ENCODE measurements at regions not wholly inside any gene's neighbourhood (a gene's known extent, or its start where the extent isn't known, plus 50 kb on each side); places are given as distances from the start of the nearest gene placed in this dataset.

DNA sequence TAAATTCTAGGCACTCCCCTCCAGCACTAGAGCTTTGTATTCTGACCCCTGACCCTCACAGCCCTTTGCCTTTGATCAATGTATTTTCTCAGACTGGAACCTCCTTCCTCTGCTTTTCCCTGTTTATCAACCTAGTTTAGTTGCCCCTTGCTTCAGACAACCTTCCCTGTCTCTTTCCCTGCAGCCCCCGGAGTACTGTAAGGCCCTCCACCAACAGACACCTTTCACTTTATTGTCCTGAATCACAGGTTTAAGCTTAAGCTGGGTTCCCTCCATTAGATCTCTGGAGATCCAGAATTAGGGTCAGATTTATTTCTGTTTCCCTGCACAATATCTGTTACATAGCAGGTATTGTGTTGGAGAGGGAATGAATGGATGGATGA is 140.2 kb downstream of the DDX1 start:
- TF ChIP-seq, protein P1, sequence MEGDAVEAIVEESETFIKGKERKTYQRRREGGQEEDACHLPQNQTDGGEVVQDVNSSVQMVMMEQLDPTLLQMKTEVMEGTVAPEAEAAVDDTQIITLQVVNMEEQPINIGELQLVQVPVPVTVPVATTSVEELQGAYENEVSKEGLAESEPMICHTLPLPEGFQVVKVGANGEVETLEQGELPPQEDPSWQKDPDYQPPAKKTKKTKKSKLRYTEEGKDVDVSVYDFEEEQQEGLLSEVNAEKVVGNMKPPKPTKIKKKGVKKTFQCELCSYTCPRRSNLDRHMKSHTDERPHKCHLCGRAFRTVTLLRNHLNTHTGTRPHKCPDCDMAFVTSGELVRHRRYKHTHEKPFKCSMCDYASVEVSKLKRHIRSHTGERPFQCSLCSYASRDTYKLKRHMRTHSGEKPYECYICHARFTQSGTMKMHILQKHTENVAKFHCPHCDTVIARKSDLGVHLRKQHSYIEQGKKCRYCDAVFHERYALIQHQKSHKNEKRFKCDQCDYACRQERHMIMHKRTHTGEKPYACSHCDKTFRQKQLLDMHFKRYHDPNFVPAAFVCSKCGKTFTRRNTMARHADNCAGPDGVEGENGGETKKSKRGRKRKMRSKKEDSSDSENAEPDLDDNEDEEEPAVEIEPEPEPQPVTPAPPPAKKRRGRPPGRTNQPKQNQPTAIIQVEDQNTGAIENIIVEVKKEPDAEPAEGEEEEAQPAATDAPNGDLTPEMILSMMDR (conservative IDR thresholded peaks at IDR 0.05 in 1 of 2, IDR thresholded peaks at IDR 0.05 in 1 of 2; ENCODE audit: low read depth in 1 of 2, low read length in 2 of 2) = no peak
- TF ChIP-seq EZH2 (IDR thresholded peaks at IDR 0.05; ENCODE audit: low read length, missing control alignments) = no peak
- no peak overlapping the region for H3K4me2 ChIP-seq (ENCODE audit: extremely low read depth, insufficient read depth, low read length)
- H3K27ac ChIP-seq (ENCODE audit: insufficient read depth, low read length) = no peak overlapping the region
- peaks cover 6% of the 10 kb centered on the region for H3K4me1 ChIP-seq (ENCODE audit: control insufficient read depth, extremely low read depth, insufficient read depth, low read length)
- no peak overlapping the region for H3K9ac ChIP-seq (ENCODE audit: insufficient read depth, low read length)
- H3K79me2 ChIP-seq (ENCODE audit: control insufficient read depth, insufficient read depth, low read length) = no peaks in the 10 kb centered on the region
- no peak overlapping the region for H2AFZ ChIP-seq (ENCODE audit: low read length)
- DNase-seq (ENCODE audit: low read depth in 2 of 2) = no peak
- H3K36me3 ChIP-seq (ENCODE audit: control insufficient read depth, insufficient read depth, low read length) = no peaks in the 10 kb centered on the region
- peaks cover 14% of the 10 kb centered on the region for H3K27me3 ChIP-seq (ENCODE audit: control insufficient read depth, insufficient read depth, low read length)
- no peak overlapping the region for H3K4me3 ChIP-seq (replicated peaks in 1 of 4; ENCODE audit: control extremely low read depth in 1 of 4, insufficient read depth in 1 of 4, low read depth in 3 of 4, low read length in 4 of 4)
- H4K20me1 ChIP-seq (ENCODE audit: control insufficient read depth, extremely low read depth, insufficient read depth, low read length) = no peaks in the 10 kb centered on the region
- no peaks in the 10 kb centered on the region for H3K9me3 ChIP-seq (ENCODE audit: control insufficient read depth, insufficient read depth, low read depth, low read length)

DNA sequence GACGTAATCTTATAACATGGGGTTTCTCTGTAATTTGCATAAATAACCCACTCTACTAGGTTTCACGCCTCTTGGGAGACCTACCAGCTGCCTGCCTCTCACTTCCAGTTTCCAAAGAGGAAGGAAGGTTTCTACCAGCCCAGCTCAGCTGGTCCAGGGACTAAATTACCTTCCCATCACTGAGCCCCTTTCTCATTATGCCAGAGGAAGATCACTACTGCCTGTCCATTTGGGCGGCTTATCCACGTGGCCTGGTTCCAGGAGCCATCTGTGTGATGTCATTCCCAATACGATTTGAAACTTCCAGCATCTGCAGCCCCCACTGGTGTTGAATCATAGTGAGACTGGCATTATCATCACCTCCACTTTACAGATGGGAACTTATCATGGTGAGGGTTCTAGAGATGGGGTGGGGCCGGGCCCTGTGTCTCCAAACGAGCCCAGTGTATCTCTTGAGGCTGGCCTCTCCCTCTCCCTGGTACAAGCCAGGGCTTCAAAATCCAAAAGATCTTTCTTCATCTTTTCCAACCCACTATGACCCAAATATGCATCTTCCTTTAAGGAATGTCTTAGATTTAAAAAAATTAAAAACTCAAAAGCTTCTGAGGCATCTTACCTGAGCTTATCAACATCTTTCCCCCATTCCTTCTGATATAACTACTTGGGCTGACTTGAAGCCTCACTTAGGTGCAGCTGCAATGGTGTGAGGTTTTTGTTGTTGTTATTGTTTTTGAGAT is 140.8 kb downstream of the DDX1 start:
- no peaks in the 10 kb centered on the region for H3K79me2 ChIP-seq (ENCODE audit: control insufficient read depth, insufficient read depth, low read length)
- no peak overlapping the region for H2AFZ ChIP-seq (ENCODE audit: low read length)
- H3K4me2 ChIP-seq (ENCODE audit: extremely low read depth, insufficient read depth, low read length) = no peak overlapping the region
- H3K4me1 ChIP-seq (ENCODE audit: control insufficient read depth, extremely low read depth, insufficient read depth, low read length) = peaks cover 6% of the 10 kb centered on the region
- no peak for TF ChIP-seq EZH2 (IDR thresholded peaks at IDR 0.05; ENCODE audit: low read length, missing control alignments)
- TF ChIP-seq, protein P1 (conservative IDR thresholded peaks at IDR 0.05 in 1 of 2, IDR thresholded peaks at IDR 0.05 in 1 of 2; ENCODE audit: low read depth in 1 of 2, low read length in 2 of 2) = no peak
- H3K27me3 ChIP-seq (ENCODE audit: control insufficient read depth, insufficient read depth, low read length) = peaks cover 14% of the 10 kb centered on the region
- no peak overlapping the region for H3K4me3 ChIP-seq (replicated peaks in 1 of 4; ENCODE audit: control extremely low read depth in 1 of 4, insufficient read depth in 1 of 4, low read depth in 3 of 4, low read length in 4 of 4)
- H3K36me3 ChIP-seq (ENCODE audit: control insufficient read depth, insufficient read depth, low read length) = no peaks in the 10 kb centered on the region
- H3K9ac ChIP-seq (ENCODE audit: insufficient read depth, low read length) = no peak overlapping the region
- DNase-seq (ENCODE audit: low read depth in 2 of 2) = peak in 1 of 2 donors; percentile 11
- H4K20me1 ChIP-seq (ENCODE audit: control insufficient read depth, extremely low read depth, insufficient read depth, low read length) = no peaks in the 10 kb centered on the region
- no peak overlapping the region for H3K27ac ChIP-seq (ENCODE audit: insufficient read depth, low read length)
- H3K9me3 ChIP-seq (ENCODE audit: control insufficient read depth, insufficient read depth, low read depth, low read length) = no peaks in the 10 kb centered on the region

DNA sequence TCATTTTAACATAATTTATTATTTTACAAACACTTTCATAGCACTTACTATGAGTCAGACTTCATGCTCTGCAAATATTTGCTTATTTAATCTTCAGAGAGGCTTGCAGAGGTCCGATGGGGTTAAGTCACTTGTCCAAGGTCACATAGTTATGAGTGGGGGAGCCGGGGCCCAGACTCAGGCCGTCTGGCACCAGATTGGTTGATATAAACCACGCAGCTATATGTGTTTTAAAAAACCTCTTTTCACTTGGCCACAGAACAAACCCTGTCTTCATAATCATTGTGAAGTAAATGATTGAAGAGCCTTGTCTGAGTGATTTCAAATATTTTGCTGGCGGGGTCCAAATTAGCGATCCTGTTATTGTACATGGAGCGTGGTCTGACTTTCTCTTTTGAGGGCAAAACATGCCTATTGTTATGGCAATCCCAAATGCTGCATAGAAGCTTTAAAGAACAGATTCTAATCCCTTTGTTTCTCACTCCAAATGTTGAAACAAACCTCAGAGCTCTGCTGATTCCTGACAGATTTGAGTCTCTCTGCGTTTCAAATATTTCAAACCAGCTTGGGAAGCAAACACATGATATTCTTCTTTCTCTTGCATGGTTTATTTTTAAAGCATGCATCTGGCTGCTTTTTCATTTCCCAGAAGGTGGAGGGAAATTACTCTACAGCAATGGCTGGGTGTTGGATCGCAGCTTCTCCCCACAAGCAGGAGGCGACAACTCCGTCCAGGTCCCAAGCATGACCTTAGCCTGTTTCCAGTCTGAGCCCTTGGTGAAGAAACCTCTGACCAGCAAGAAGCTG is 142.4 kb downstream of the DDX1 start:
- H3K4me2 ChIP-seq (ENCODE audit: extremely low read depth, insufficient read depth, low read length) = no peak overlapping the region
- DNase-seq (ENCODE audit: low read depth in 2 of 2) = peak; percentile 64 to 78
- no peaks in the 10 kb centered on the region for H3K36me3 ChIP-seq (ENCODE audit: control insufficient read depth, insufficient read depth, low read length)
- no peaks in the 10 kb centered on the region for H3K9me3 ChIP-seq (ENCODE audit: control insufficient read depth, insufficient read depth, low read depth, low read length)
- no peak overlapping the region for H2AFZ ChIP-seq (ENCODE audit: low read length)
- H3K27me3 ChIP-seq (ENCODE audit: control insufficient read depth, insufficient read depth, low read length) = peaks cover 14% of the 10 kb centered on the region
- no peak for TF ChIP-seq EZH2 (IDR thresholded peaks at IDR 0.05; ENCODE audit: low read length, missing control alignments)
- TF ChIP-seq, protein P1 (conservative IDR thresholded peaks at IDR 0.05 in 1 of 2, IDR thresholded peaks at IDR 0.05 in 1 of 2; ENCODE audit: low read depth in 1 of 2, low read length in 2 of 2) = no peak
- H3K4me3 ChIP-seq (replicated peaks in 1 of 4; ENCODE audit: control extremely low read depth in 1 of 4, insufficient read depth in 1 of 4, low read depth in 3 of 4, low read length in 4 of 4) = no peak overlapping the region
- H4K20me1 ChIP-seq (ENCODE audit: control insufficient read depth, extremely low read depth, insufficient read depth, low read length) = no peaks in the 10 kb centered on the region
- no peak overlapping the region for H3K9ac ChIP-seq (ENCODE audit: insufficient read depth, low read length)
- H3K27ac ChIP-seq (ENCODE audit: insufficient read depth, low read length) = no peak overlapping the region
- no peaks in the 10 kb centered on the region for H3K79me2 ChIP-seq (ENCODE audit: control insufficient read depth, insufficient read depth, low read length)
- peaks cover 6% of the 10 kb centered on the region for H3K4me1 ChIP-seq (ENCODE audit: control insufficient read depth, extremely low read depth, insufficient read depth, low read length)
